H1 (cell line): ENCODE measurements at regions not wholly inside any gene's neighbourhood (a gene's known extent, or its start where the extent isn't known, plus 50 kb on each side); places are given as distances from the start of the nearest gene placed in this dataset.

Experiments used
- CTCF ChIA-PET: fragments of 300-600 bp; sonication (Branson Sonifier 250); formaldehyde crosslinking; loops from one replicate; lab custom pipeline; 2021; ENCODE audit not compliant: partially characterized antibody; lab: Charles Lee
- POLR2A ChIA-PET: fragments of 300-600 bp; sonication (Branson Sonifier 250); formaldehyde crosslinking; loops from one replicate; lab custom pipeline; 2021; ENCODE audit warnings: inconsistent platforms; ENCODE audit not compliant: partially characterized antibody; lab: Charles Lee
- DNase-seq, 2 experiments: peaks; one replicate each; pipeline versions ENCODE4 v3.0.0 to v3.0.0-alpha.2; 2010 to 2022; ENCODE audit warnings: low spot score in 2 of 2, low read depth in 1 of 2, mixed read lengths in 1 of 2
- FAIRE-seq: peaks from 2 replicates; lab custom pipeline; 2011; peaks lifted over from hg19 to GRCh38; lab: Jason Lieb, UNC
- H2AFZ ChIP-seq: 2 replicates; pipeline ENCODE4 v1.8.1; 2012; ENCODE audit warnings: low read length, inconsistent platforms
- H2AK5ac ChIP-seq: 2 replicates; pipeline ENCODE4 v1.6.1; 2013; ENCODE audit warnings: low read depth, low read length
- H2BK120ac ChIP-seq: replicated peaks from 2 replicates; pipeline ENCODE3; 2013; ENCODE audit warnings: low read depth, low read length, inconsistent platforms
- H2BK12ac ChIP-seq: 2 replicates; pipeline ENCODE4 v1.6.1; 2013; ENCODE audit warnings: low read depth, low read length
- H2BK15ac ChIP-seq: 2 replicates; pipeline ENCODE4 v1.6.1; 2013; ENCODE audit warnings: low read length
- H2BK20ac ChIP-seq: 2 replicates; pipeline ENCODE4 v1.6.1; 2013; ENCODE audit warnings: low read length
- H2BK5ac ChIP-seq: 2 replicates; pipeline ENCODE4 v1.6.1; 2013; ENCODE audit warnings: low read depth, low read length
- H3K14ac ChIP-seq: 2 replicates; pipeline ENCODE4 v1.6.1; 2013; ENCODE audit warnings: inconsistent platforms; ENCODE audit not compliant: insufficient read length
- H3K18ac ChIP-seq: 2 replicates; pipeline ENCODE4 v1.6.1; 2013; ENCODE audit warnings: low read length; ENCODE audit errors: extremely low read depth
- H3K23ac ChIP-seq: 2 replicates; pipeline ENCODE4 v1.6.1; 2013; ENCODE audit warnings: inconsistent platforms; ENCODE audit not compliant: insufficient read length
- H3K23me2 ChIP-seq: 2 replicates; pipeline ENCODE4 v1.6.1; 2013; ENCODE audit warnings: low read depth, low read length
- H3K27ac ChIP-seq: 2 replicates; pipeline ENCODE4 v1.6.1; 2011; ENCODE audit warnings: low read depth, low read length, inconsistent platforms
- H3K27me3 ChIP-seq, 4 experiments: replicated peaks in 1 of 4; 1 replicate in 1 of 4; 2 replicates in 3 of 4; pipeline versions ENCODE4 v1.6.1 to v1.8.1; 2011 to 2013; ENCODE audit warnings: low read length in 3 of 4, mild to moderate bottlenecking in 3 of 4, inconsistent platforms in 2 of 4, mixed read lengths in 2 of 4, moderate library complexity in 1 of 4; ENCODE audit not compliant: control insufficient read depth in 3 of 4, insufficient read depth in 3 of 4; ENCODE audit errors: extremely low read depth in 1 of 4
- H3K36me3 ChIP-seq, 4 experiments: 2 replicates each; pipeline versions ENCODE4 v1.6.1 to v1.8.1; 2011 to 2013; ENCODE audit warnings: mild to moderate bottlenecking in 4 of 4, low read length in 3 of 4, moderate library complexity in 2 of 4, control low read depth in 1 of 4, inconsistent platforms in 1 of 4; ENCODE audit not compliant: insufficient read depth in 4 of 4, control insufficient read depth in 2 of 4
- H3K4ac ChIP-seq: replicated peaks from 2 replicates; pipeline ENCODE3; 2013; ENCODE audit warnings: low read length, low read depth, mixed read lengths, inconsistent platforms; ENCODE audit not compliant: insufficient read length
- H3K4me1 ChIP-seq, 4 experiments: replicated peaks in 1 of 4; 1 replicate in 1 of 4; 2 replicates in 3 of 4; pipeline versions ENCODE4 v1.6.1 to v1.8.1; 2011 to 2013; ENCODE audit warnings: low read length in 3 of 4, inconsistent platforms in 2 of 4, mixed read lengths in 1 of 4; ENCODE audit not compliant: insufficient read depth in 4 of 4, control insufficient read depth in 3 of 4
- H3K4me2 ChIP-seq, 2 experiments: 2 replicates each; pipeline versions ENCODE4 v1.6.1 to v1.8.1; 2011 to 2013; ENCODE audit warnings: low read depth in 2 of 2, low read length in 2 of 2, control low read depth in 1 of 2, inconsistent platforms in 1 of 2, mild to moderate bottlenecking in 1 of 2; ENCODE audit not compliant: insufficient read depth in 1 of 2
- H3K4me3 ChIP-seq, 4 experiments: fragments of 200-600, 300-600 bp in 1 of 4; sonication (generic), shearing (Covaris generic), sonication (Bioruptor Twin) in 1 of 4; 2 replicates each; pipeline versions ENCODE4 v1.5.1 to v1.8.1; 2011 to 2016; ENCODE audit warnings: low read length in 4 of 4, low read depth in 3 of 4, control low read depth in 2 of 4, inconsistent platforms in 2 of 4, mild to moderate bottlenecking in 2 of 4, mixed read lengths in 1 of 4, moderate library complexity in 1 of 4; ENCODE audit not compliant: insufficient read depth in 2 of 4; ENCODE audit errors: extremely low read depth in 1 of 4
- H3K56ac ChIP-seq: replicated peaks from 2 replicates; pipeline ENCODE3; 2013; ENCODE audit warnings: low read depth, mild to moderate bottlenecking, mixed read lengths, low read length, inconsistent platforms; ENCODE audit not compliant: insufficient read length
- H3K79me1 ChIP-seq: 2 replicates; pipeline ENCODE4 v1.6.1; 2013; ENCODE audit warnings: low read depth, low read length, control low read depth
- H3K79me2 ChIP-seq, 2 experiments: 2 replicates each; pipeline versions ENCODE4 v1.6.1 to v1.8.1; 2012 to 2013; ENCODE audit warnings: low read length in 2 of 2, mild to moderate bottlenecking in 2 of 2, inconsistent platforms in 1 of 2; ENCODE audit not compliant: insufficient read depth in 2 of 2, control insufficient read depth in 1 of 2
- H3K9ac ChIP-seq, 4 experiments: replicated peaks in 1 of 4; 1 replicate in 1 of 4; 2 replicates in 3 of 4; pipeline versions ENCODE4 v1.6.1 to v1.8.1; 2011 to 2013; ENCODE audit warnings: low read depth in 3 of 4, low read length in 3 of 4, control low read depth in 2 of 4, mild to moderate bottlenecking in 2 of 4, moderate library complexity in 2 of 4, inconsistent platforms in 1 of 4; ENCODE audit errors: extremely low read depth in 1 of 4
- H3K9me3 ChIP-seq, 2 experiments: 2 replicates each; pipeline versions ENCODE4 v1.6.1 to v1.8.1; 2012 to 2013; ENCODE audit warnings: mild to moderate bottlenecking in 2 of 2, moderate library complexity in 2 of 2, control low read depth in 1 of 2, inconsistent platforms in 1 of 2, low read depth in 1 of 2, low read length in 1 of 2, mixed read lengths in 1 of 2; ENCODE audit not compliant: insufficient read depth in 2 of 2
- H4K20me1 ChIP-seq, 2 experiments: replicated peaks in 1 of 2; 2 replicates each; pipeline versions ENCODE3 to v1.8.1; 2011 to 2013; ENCODE audit warnings: inconsistent platforms in 2 of 2, low read length in 2 of 2, mild to moderate bottlenecking in 1 of 2; ENCODE audit not compliant: insufficient read depth in 2 of 2, control insufficient read depth in 1 of 2
- H4K5ac ChIP-seq: 2 replicates; pipeline ENCODE4 v1.6.1; 2013; ENCODE audit warnings: low read length, low read depth, mixed read lengths, inconsistent platforms; ENCODE audit not compliant: insufficient read length
- H4K8ac ChIP-seq: 2 replicates; pipeline ENCODE4 v1.8.0; 2013; ENCODE audit warnings: mild to moderate bottlenecking, moderate library complexity, low read length, inconsistent platforms; ENCODE audit not compliant: insufficient read depth; ENCODE audit errors: extremely low read depth
- H4K91ac ChIP-seq: replicated peaks from 2 replicates; pipeline ENCODE3; 2013; ENCODE audit warnings: low read length, mixed read lengths, inconsistent platforms; ENCODE audit not compliant: insufficient read length
- BACH1 ChIP-seq: IDR thresholded peaks from 2 replicates; pipeline ENCODE4 v1.6.1; 2012; ENCODE audit warnings: low read length, improper control_type of control experiment
- CHD1 ChIP-seq: IDR thresholded peaks from 2 replicates; pipeline ENCODE4 v1.6.1; 2012; ENCODE audit warnings: low read depth, low read length, improper control_type of control experiment
- CREB1 ChIP-seq: IDR thresholded peaks from 2 replicates; pipeline ENCODE4 v1.6.1; 2012; ENCODE audit warnings: inconsistent platforms
- EP300 ChIP-seq, 2 experiments: IDR thresholded peaks; 1 replicate in 1 of 2; 2 replicates in 1 of 2; pipeline ENCODE4 v1.6.1; 2011 to 2012; ENCODE audit warnings: low read depth in 2 of 2, low read length in 2 of 2, mild to moderate bottlenecking in 2 of 2, borderline replicate concordance in 1 of 2, inconsistent platforms in 1 of 2, moderate library complexity in 1 of 2
- GTF2F1 ChIP-seq: IDR thresholded peaks from 2 replicates; pipeline ENCODE4 v1.6.1; 2012; ENCODE audit warnings: low read depth, low read length, improper control_type of control experiment, borderline replicate concordance
- HDAC2 ChIP-seq, 2 experiments: fragments of 300-600 bp in 1 of 2; sonication (generic) in 1 of 2; IDR thresholded peaks; 2 replicates each; pipeline ENCODE4 v1.6.1; 2011 to 2012; ENCODE audit warnings: low read depth in 2 of 2, low read length in 2 of 2, mild to moderate bottlenecking in 2 of 2, moderate library complexity in 2 of 2, borderline replicate concordance in 1 of 2, inconsistent platforms in 1 of 2
- KDM1A ChIP-seq: fragments of 200-600, 300-600 bp; sonication (generic); IDR thresholded peaks from 2 replicates; pipeline ENCODE4 v1.7.1; 2016; ENCODE audit warnings: mild to moderate bottlenecking, low read length, borderline replicate concordance
- MAFK ChIP-seq: IDR thresholded peaks from 2 replicates; pipeline ENCODE4 v1.6.1; 2012; ENCODE audit warnings: low read depth, mild to moderate bottlenecking, improper control_type of control experiment, low read length
- RFX5 ChIP-seq: IDR thresholded peaks from 2 replicates; pipeline ENCODE4 v1.6.1; 2011; ENCODE audit warnings: low read depth, low read length, improper control_type of control experiment, borderline replicate concordance
- WGBS, 2 experiments: shearing (Covaris generic) in 1 of 2; methylation state at CpG; one replicate each; pipeline versions ENCODE4 v1.1.6 to v1.1.7; 2013 to 2015; ENCODE audit warnings: low lambda C conversion rate in 2 of 2, mixed read lengths in 2 of 2, inconsistent platforms in 1 of 2, low coverage in 1 of 2, missing lambda C conversion rate in 1 of 2; ENCODE audit not compliant: insufficient replicate concordance in 2 of 2, insufficient coverage in 1 of 2, insufficient read length in 1 of 2; ENCODE audit errors: extremely low coverage in 1 of 2, missing lambda C conversion rate in 1 of 2; 5-methylcytosine and 5-hydroxymethylcytosine counted together

DNA sequence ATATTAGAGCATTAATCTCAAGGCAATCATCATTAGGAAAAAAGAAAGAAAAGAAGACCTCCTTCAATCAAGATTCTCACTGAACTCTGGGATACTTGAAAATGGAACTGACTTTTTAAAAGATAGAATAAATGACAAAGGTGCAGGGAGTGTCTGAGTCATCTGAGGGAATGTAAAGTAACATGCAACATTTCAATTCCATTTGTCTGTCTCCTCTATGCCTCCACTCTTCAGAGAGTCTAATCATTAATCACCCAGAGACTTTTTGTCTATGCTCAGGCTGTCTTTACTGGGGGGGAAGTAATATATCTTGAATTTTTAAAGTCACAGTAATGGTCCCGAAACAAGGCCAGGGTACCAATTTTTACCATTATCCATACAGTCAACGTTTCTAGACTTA is 55.0 kb upstream of the PACRGL start:
- H2BK5ac ChIP-seq = no peak overlapping the region

More for the DNA sequence above, 55.0 kb upstream of the PACRGL start:
- Histone ChIP-seq H3K18ac (no peak overlapping the region), H3K56ac (no peak overlapping the region), H3K79me1 (no peaks in the 10 kb centered on the region), H4K91ac (no peak overlapping the region), H2AFZ (no peak overlapping the region), H3K4me3 (no peak overlapping the region), H4K5ac (no peak overlapping the region), H4K8ac (no peak overlapping the region), H3K79me2 (no peaks in the 10 kb centered on the region), H2BK120ac (no peak overlapping the region), H2BK20ac (no peak overlapping the region), H3K36me3 (no peaks in the 10 kb centered on the region), H2BK12ac (no peak overlapping the region), H3K9me3 (no peaks in the 10 kb centered on the region), H3K23me2 (no peaks in the 10 kb centered on the region), H3K14ac (no peak overlapping the region), H3K4me1 (no peaks in the 10 kb centered on the region), H2BK15ac (no peak overlapping the region), H3K9ac (no peak overlapping the region), H4K20me1 (no peaks in the 10 kb centered on the region), H3K27me3 (no peaks in the 10 kb centered on the region), H3K4ac (no peak overlapping the region), H2AK5ac (no peak overlapping the region), H3K23ac (no peak overlapping the region), H3K4me2 (no peak overlapping the region), H3K27ac (no peak overlapping the region)
- WGBS, 2 experiments = 83% methylated on average over 2 of the region's 2 CpGs; no CpG with 5 or more reads in 1 of the 2 experiments
- FAIRE-seq (no peak), DNase-seq (no peak)
- TF ChIP-seq HDAC2 (IDR thresholded peaks at IDR 0.05; ENCODE audit: borderline replicate concordance in 1 of 2, low read depth in 2 of 2, low read length in 2 of 2) (no peak), CREB1 (no peak), RFX5 (no peak), BACH1 (no peak), GTF2F1 (no peak), CHD1 (no peak), EP300 (IDR thresholded peaks at IDR 0.05; ENCODE audit: borderline replicate concordance in 1 of 2, low read depth in 2 of 2, low read length in 2 of 2) (no peak), MAFK (no peak), KDM1A (no peak)
- POLR2A ChIA-PET = no interaction called here
- CTCF ChIA-PET = interaction anchor here (1.0 kb wide), 1 partner anchor 250 kb away, joined by 3 read pairs; no protein-coding TSS in a partner anchor
